HG03045 (cell line): ENCODE measurements at regions not wholly inside any gene's neighbourhood (a gene's known extent, or its start where the extent isn't known, plus 50 kb on each side); places are given as distances from the start of the nearest gene placed in this dataset.

ENCODE experiments used
- ATAC-seq: cut with Tn5 transposase; IDR thresholded peaks from one replicate; pipeline ENCODE4 v1.9.1; 2021; ENCODE audit warnings: mild to moderate bottlenecking, moderate library complexity; ENCODE audit not compliant: unreplicated experiment

DNA sequence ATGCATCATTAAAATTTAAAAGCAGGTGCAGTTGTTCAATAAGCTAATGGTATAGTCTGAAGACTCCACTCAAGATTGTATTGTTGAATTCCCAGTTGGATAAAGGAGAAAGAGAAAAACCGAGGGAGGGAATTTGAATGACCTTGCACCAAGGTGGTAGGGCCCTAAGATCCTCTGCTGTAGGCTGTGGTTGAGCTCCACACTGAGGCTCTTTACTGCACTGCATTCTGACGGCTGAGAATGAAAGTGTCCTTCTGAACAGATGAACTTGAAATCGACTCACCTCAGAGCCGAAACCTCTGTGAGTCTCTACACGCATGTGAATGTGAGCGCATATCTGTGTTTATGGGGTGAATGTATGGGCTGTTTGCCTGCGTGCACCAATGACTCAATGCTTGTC, 388.9 kb upstream of the DACH1 start:
- ATAC-seq: no peak

DNA sequence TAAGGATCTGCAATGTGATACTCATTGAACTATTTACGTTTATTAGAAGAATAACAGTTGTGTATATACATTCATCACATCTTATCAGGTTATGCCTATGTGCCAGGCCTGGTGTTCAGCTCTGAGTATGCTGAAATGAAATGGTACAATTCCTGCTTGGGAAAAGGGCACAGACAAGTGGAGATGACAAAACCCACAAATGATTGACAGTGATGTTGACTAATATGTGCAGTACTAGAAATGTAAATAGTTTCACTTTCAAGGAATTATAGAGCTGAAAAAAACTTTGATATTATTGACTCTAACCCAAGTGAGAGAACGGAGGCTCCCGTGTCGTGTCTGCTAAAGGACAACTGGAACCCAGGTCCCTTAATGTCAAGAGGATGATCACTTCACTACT, 386.8 kb upstream of the DACH1 start:
- ATAC-seq: no peak

DNA sequence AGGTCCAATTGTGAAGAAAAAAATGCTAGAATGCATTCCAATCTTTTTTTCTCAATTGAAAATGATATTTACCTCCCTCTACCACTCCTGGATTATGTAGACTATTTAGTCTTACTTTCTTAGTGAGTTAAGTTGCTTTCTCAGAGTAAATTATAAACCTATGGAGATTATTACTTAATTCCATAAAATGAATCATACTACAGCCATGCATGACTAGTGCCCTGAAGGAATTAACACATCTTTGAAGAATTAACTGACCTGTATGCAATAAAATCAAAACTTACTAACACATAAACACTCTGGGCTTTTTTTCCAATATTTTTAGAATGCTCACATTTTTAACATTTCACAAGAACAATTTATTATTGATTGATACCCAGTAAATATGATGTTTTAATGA, 379.4 kb upstream of the DACH1 start:
- no peak for ATAC-seq

DNA sequence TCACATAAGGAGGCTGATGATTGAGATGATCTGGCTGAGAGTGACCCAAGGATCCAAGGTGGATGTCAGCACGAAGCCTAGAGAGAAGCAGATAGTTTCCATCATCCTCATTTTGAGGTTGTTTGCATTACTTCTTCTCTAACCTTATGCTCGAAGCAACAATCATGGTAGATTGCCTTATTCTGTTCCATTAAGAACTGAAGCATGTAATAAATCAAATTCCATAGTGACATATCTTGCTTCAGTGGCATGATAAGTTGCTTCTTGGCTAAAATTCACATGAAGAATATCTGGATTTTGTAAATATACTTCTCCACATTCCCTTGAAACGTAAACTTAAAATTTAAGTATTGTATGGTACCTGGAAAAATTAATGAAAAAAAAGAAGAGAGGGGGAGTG, 377.8 kb upstream of the DACH1 start:
- no peak for ATAC-seq

DNA sequence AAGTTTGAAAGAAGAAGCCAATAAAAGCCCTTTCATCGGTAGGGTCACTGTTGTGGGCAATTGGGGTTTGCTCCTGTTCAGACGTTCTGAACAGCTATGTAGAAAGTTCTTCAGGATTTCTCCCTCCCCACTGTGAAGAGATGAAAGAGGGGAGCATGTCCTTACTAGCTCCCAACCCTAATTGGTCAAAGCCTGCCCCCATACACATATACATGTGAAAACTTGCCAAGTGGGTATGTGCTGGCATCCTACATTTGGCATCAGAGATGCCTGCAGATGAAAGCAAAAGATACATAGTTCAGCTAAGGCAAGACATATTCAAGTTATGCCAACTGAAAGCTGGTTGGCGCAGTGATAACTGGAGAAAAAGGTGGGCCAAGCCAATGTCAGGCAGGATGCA, 363.1 kb upstream of the DACH1 start:
- ATAC-seq: no peak

DNA sequence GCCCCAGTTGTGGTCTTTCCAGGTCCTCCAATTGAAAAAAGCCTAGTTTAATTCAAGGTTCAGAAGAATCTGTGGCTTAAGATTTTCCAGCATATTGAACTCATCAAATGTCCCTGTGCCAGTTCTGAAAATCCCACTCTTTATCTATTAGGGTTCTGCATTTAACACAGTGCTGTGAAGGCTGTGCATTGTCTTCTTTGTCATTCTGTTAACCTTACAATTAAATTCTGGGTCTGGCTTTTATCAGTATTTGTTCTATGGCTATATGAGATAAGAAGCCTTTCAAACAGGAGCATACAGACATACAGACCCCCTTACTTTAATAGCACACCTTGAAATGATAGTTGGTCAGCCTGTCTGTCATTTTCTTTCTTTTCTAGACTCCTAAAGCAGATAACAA, 362.1 kb upstream of the DACH1 start:
- no peak for ATAC-seq

DNA sequence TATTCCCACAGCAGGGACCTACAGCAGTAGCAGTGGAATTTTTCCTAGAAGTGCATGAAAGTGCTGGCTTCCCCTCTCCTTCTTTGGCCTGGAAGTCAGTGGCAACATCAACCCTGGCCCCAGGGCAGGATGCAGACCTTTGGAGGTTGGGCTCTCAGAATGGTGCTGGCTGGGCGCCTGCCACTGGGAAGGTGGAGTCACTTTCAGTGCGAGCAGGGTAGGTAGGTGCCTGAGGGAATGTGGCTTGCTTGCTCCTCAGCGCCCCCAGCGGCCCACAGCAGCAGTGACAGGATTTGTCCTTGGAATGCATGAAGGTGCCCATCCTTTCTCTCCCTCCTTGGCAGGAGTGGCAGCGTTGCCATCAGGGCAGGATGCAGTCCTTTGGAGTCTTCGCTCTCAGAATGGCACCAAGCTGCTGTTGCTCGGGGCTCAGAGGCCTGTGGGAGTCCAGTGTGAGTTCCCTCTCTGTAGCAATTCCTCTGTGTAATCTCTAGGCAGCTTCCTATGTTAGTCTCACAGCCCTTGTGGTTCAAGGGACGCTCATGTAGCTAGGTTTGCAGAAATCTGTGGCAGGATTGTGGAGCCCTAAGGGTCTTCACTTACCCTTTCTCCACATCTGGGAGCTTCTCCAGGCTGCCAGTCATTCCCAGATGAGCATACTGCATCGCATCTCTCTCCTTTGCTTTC, 354.4 kb upstream of the DACH1 start:
- no peak for ATAC-seq

DNA sequence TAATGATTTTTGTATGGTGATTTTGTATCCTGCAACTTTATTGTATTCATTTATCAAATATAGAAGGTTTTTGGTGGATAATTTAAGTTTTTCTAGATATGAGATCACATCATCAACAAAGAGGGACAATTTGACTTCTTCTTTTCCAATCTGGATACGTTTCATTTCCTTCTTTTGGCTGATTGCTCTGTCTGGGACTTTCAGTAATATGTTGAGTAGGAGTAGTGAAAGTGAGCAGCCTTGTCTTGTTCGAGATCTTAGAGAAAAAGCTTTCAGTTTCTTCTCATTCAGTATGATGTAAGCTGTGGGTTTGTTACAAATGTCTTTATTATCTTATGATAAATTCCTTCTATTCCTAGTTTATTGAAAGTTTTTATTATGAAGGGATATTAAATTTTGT, 352.0 kb upstream of the DACH1 start:
- peak; percentile 91 for ATAC-seq

DNA sequence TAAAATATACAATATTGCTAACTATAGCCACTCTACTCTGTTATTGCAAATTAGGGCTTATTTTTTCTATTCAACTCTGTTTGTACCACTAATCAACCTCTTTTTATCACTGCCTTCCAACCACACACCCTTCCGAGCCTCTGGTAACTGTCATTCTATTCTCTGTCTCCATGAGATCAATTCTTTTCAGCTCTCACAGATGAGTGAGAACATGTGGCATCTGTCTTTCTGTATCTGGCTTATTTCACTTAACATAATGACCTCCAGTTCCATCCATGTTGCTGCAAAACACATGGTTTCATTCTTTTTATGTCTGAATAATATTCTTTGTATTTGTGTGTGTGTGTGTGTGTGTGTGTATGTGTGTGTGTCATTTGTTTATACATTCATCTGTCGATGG, 350.1 kb upstream of the DACH1 start:
- no peak for ATAC-seq

DNA sequence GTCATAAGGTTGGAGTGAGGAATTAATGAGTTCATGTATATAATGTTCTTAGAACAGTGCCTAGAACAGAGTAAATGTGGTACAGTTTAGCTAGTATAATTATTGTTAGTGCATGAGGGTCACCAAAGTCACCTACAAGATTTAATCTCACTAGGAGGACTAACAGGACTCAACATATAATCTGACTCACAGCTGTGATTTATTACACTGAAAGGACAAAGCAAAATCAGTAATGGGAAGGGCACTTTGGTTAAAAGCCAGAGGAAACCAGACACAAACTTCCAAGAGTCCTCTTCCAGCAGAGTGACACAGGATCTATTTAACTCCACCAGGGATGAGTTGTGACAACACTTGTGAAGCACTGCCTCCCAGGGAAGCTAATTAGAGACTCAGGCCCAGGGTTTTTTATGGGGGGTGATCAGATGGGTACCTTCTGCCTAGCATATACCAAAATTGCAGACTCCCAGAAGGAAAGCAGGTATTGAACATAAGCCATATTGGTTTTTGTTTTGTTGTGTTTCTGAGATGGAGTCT, 341.2 kb upstream of the DACH1 start:
- ATAC-seq: no peak

DNA sequence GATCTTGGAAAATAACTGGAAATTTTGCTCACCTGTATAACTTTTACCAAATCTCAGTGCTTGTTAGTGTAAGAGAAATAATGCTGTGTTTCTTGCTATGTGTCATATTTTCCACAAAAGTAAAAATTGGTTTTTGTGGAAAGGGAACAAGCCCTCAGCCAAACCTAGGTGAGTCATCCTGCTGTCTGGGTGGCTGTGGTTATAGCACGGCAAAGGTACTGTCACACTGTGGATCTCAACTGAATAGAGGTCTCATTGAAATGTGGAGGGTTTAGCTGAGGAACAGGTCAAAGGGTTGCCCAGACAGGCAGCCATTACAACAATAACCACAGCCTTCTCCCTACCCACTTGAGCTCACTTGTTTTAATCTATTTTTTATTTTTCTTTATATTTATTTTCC, 338.8 kb upstream of the DACH1 start:
- no peak for ATAC-seq

DNA sequence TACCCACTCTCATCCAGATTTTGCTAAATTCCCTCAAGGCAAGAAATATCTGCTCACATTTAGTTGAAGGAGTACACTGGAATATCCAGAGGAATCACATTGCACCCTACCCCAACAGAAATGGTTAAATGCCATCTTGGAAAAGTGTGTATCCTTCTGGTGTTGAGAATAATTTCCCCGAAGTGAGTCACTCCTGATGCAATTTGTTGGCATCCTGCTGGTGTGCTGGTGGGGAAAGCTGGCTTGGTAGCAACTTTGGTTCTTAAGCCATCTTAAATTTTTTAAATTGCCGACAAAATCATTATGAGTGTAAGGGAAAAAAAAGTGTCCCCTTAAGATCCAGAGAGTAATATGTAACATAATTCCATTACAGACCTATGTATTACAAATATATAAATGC, 337.3 kb upstream of the DACH1 start:
- ATAC-seq: no peak

DNA sequence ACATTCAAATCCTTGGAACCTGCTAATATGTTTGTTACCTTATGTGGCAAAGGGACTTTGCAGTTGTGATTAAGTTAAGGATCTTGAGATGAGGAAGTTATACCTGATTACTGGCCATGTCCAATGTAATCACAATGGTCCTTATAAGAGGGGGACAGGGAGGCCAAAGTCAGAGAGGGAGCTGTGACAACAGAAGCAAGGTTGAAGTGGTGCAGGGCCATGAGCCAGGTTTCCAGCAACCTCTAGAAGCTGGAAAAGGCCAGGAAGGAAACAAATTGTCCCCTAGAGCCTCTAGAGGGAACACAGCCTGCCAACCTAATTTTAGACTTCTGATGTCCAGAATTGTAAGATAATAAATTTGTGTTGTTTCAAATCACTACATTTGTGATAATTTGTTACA, 334.7 kb upstream of the DACH1 start:
- no peak for ATAC-seq

DNA sequence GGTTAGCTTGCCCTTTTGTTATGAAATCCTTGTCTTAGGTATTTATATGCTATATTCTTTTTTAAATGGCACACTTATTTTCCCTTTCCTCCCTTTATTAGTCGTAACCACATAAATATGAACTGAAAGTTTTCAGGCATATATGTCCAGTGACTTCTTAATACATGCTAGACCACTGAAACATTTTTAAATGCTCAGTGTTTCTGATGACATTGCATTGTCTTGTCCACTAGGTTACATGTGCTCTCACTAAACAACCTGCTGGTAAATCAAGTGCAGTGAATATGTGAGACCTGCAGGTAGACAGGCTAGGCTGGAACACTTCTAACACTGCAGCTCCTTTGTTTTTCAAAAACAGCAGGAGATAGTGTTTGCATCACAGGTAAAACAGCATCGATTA, 332.6 kb upstream of the DACH1 start:
- ATAC-seq: no peak

DNA sequence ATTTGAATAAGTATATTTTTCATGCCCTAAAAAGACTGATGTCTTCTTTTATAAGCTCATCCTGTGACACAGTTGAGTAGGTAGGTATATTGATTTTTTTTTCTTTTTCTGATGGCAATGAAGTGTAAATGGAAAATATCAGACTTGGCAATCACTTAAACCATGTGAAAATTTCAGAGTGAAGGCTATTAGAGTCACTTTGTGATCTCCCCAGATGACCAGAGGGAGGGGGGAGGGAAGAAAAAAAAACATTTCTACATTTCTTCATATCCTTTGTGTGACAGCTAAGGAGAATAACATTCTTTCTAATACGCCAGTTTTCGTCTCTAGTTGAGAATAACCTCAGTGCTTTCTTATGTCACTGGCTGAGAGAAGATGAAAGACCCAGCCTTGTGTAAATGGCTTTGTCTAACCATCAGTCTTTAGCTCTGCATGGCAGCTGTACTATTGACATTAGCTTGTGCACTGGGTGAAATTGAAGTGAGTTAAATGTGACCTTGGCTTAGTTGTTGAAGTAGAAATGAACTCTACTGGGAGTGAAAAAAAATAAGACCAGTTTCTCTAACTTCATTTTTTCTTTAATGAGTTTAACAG, 332.1 kb upstream of the DACH1 start:
- no peak for ATAC-seq

DNA sequence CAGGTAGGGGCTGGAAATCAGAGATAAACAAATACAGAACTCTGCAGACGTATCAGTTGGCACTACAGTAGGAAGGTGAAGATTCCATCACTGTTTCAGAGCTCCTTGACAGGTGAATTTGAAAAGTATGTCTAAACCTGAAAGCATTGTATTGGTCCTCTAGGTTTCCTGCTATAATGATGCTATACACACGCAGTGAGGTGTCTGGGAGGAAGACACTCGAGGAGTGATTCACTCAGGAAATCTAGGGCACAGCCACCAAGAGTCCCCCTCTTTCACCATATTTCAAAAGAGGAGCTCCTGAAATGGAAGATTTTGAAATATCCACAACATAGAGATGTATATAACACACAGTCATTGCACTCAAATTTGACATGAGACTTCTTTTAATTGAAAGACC, 331.0 kb upstream of the DACH1 start:
- ATAC-seq: no peak

DNA sequence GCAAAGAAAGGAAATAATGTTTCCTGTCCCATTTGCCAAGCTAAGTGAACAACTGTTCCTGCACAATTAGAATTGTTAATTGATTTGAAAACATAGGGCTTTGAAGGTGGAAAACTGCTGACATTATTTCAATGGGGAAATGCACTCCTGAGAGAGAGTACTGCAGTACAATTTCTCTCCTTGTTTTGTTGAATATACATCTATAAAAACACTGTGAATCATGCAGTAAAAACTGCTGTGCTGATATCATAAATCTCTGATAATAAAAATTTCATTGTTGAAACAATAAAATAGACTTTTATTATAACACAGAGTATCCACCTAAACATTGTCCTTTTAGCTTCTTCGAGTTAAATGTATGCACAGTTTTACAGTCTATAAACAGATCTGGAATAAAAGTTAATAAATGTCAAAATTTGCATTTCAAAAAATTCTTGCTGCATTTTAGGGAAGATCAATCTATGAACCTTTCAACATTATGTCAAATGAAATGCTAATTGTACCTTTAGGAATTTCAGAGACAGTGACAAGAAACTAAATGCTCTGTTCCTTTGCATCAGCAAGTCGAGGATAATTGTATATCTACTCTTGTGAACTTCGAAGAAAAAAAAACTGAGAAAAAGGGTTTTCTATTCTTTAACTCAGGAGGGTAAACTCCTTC, 328.2 kb upstream of the DACH1 start:
- no peak for ATAC-seq

DNA sequence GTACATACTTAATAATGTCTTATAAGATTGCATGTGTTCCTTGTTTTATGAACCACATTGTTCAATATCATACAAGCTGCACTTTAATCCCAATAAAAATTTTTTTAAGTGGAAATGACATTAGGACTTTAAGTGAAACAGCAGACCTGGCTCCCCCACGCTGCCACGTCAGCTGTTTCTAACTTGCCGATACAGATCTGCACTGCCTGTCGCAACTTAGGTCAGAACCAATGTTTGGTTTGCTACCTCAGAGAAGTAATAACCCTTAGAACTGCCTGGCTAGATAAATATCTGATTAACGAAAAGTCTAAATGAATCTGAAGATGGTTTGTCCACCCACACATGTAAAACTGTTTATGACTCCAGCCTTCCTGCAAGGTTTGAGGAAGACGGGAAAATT, 327.5 kb upstream of the DACH1 start:
- ATAC-seq: no peak

DNA sequence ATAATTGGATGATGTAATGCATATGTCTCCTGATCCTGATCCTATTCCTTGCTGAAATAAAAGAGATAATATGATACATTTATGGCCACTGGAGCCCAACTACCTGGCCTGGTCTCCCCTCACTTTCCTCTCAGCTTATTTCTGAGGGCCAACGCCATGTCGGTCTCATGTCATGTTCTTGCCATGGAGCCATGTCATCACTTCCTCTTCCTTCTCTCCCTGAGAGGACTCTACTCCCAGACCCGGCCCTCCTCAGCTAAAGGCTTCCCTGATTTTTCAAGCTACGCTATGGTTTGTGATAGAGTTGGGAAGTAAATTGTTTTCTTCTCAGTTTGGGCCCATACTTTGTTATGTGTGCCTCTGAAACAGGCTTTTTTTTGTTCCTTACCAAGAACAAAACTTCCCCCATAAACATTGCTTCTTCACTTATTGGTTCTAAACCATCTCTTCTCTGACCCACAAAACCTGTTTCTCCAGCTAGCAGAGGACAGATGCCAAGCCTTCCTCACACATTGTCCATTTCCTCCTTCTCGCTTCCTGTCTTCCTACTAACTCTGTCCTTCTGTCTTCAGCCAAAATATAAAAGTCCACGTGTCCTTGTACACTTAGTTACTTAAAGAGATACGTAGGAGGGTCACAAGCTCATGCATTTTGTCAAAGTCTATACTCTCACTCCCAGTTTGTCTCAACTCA, 319.9 kb upstream of the DACH1 start:
- no peak for ATAC-seq

DNA sequence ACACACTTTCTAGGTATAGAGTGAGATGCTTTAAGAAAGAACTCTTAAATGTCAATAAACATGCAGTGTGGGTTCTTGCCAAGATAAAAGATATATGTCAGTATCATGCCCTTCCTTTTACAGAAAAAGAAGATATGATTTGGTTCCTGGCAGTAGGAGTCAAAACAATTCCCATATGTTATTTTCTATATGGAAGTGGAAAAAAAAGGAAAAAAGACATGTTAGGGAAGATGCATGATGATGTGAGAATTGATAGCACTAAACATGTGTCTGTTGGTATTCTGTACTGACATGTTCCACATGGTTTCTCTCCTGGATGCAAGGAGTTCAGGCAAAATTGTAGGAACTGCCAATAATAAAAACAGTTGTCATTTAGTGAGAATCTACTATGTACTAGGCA, 318.8 kb upstream of the DACH1 start:
- no peak for ATAC-seq

DNA sequence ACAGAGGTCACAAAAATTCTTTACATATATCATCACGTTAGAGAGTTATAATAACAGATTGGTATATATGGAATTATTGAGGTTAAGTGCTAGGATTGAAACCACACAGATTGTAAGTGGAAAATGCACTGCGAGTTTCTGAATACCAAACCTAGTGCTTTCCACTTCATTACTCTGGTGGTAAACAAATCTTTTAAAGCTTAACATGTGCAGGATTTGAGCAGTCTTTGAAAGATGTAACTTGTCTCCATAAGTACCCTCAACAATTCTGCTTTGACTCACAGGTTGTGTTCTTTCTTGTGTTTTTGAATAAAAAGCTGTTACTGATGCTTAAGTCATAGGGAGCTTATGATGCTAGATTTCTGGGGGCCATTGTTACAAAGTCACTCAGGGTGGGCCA, 314.7 kb upstream of the DACH1 start:
- ATAC-seq: no peak
